Osteoblast (primary cell): ENCODE measurements at regions not wholly inside any gene's neighbourhood (a gene's known extent, or its start where the extent isn't known, plus 50 kb on each side); places are given as distances from the start of the nearest gene placed in this dataset.

ENCODE experiments used
- DNase-seq: peaks from one replicate; pipeline ENCODE4 v3.0.0; 2011; ENCODE audit warnings: low spot score, mixed read lengths; ENCODE audit not compliant: insufficient read length; ENCODE audit errors: missing footprints
- H2AFZ ChIP-seq: 2 replicates; pipeline ENCODE4 v1.6.0; 2011; ENCODE audit warnings: mild to moderate bottlenecking, low read length
- H3K27ac ChIP-seq: 2 replicates; pipeline ENCODE4 v1.5.1; 2011; ENCODE audit warnings: mild to moderate bottlenecking, low read depth, low read length, moderate library complexity
- H3K27me3 ChIP-seq: 2 replicates; pipeline ENCODE4 v1.6.0; 2012; ENCODE audit warnings: mild to moderate bottlenecking, control low read depth, inconsistent platforms, low read length, moderate library complexity; ENCODE audit not compliant: insufficient read depth
- H3K36me3 ChIP-seq: 2 replicates; pipeline ENCODE4 v1.5.1; 2011; ENCODE audit warnings: mild to moderate bottlenecking, low read length, control low read depth, moderate library complexity; ENCODE audit not compliant: insufficient read depth
- H3K4me1 ChIP-seq: 2 replicates; pipeline ENCODE4 v1.5.1; 2011; ENCODE audit warnings: mild to moderate bottlenecking, low read length, control low read depth, moderate library complexity; ENCODE audit not compliant: insufficient read depth
- H3K4me2 ChIP-seq: 2 replicates; pipeline ENCODE4 v1.6.0; 2011; ENCODE audit warnings: mild to moderate bottlenecking, low read length; ENCODE audit not compliant: insufficient read depth
- H3K4me3 ChIP-seq: fragments of 200-600 bp; sonication (generic); 3 replicates; pipeline ENCODE4 v1.5.1; 2012; ENCODE audit warnings: mild to moderate bottlenecking, low read length, inconsistent platforms; ENCODE audit not compliant: insufficient read depth
- H3K79me2 ChIP-seq: 2 replicates; pipeline ENCODE4 v1.6.0; 2012; ENCODE audit warnings: mild to moderate bottlenecking, low read length, control low read depth, inconsistent platforms; ENCODE audit not compliant: insufficient read depth
- H3K9me3 ChIP-seq: 2 replicates; pipeline ENCODE4 v1.5.1; 2011; ENCODE audit warnings: low read depth, low read length, control low read depth
- H4K20me1 ChIP-seq: 2 replicates; pipeline ENCODE4 v1.6.0; 2012; ENCODE audit warnings: mild to moderate bottlenecking, low read length, control low read depth; ENCODE audit not compliant: insufficient read depth
- CTCF ChIP-seq: IDR thresholded peaks from 2 replicates; pipeline ENCODE4 v1.5.1; 2011; ENCODE audit warnings: mild to moderate bottlenecking, low read depth, low read length, moderate library complexity; ENCODE audit errors: extremely low read depth

- DNase-seq: no peak
- Histone ChIP-seq H3K36me3 (no peaks in the 10 kb centered on the region), H3K4me2 (no peak overlapping the region), H4K20me1 (no peaks in the 10 kb centered on the region), H3K9me3 (no peaks in the 10 kb centered on the region), H2AFZ (no peak overlapping the region), H3K27me3 (no peaks in the 10 kb centered on the region), H3K4me3 (no peak overlapping the region), H3K4me1 (peaks cover 7% of the 10 kb centered on the region), H3K79me2 (no peaks in the 10 kb centered on the region), H3K27ac (no peak overlapping the region)
- no peak for TF ChIP-seq CTCF
Measured at GRCh38 chr5:147095740-147096139, 139.1 kb upstream of the STK32A start.

- H3K27me3 ChIP-seq: no peaks in the 10 kb centered on the region
- H3K79me2 ChIP-seq: no peaks in the 10 kb centered on the region
- H3K4me1 ChIP-seq: peaks cover 7% of the 10 kb centered on the region
- H2AFZ ChIP-seq: peak overlapping the region; percentile 36
- no peak overlapping the region for H3K4me3 ChIP-seq
- no peaks in the 10 kb centered on the region for H3K9me3 ChIP-seq
- H3K27ac ChIP-seq: no peak overlapping the region
- no peaks in the 10 kb centered on the region for H3K36me3 ChIP-seq
- H3K4me2 ChIP-seq: peak overlapping the region; percentile 14
- peak; percentile 53 for TF ChIP-seq CTCF
- H4K20me1 ChIP-seq: no peaks in the 10 kb centered on the region
- peak; percentile 44 for DNase-seq
Measured at GRCh38 chr5:147098233-147098790, 136.5 kb upstream of the STK32A start.

- Histone ChIP-seq H2AFZ (no peak overlapping the region), H3K27ac (no peak overlapping the region), H4K20me1 (no peaks in the 10 kb centered on the region), H3K4me3 (no peak overlapping the region), H3K4me2 (no peak overlapping the region), H3K4me1 (peaks cover 7% of the 10 kb centered on the region), H3K9me3 (no peaks in the 10 kb centered on the region), H3K27me3 (no peaks in the 10 kb centered on the region), H3K36me3 (no peaks in the 10 kb centered on the region), H3K79me2 (no peaks in the 10 kb centered on the region)
- DNase-seq: no peak
- TF ChIP-seq CTCF: no peak
Measured at GRCh38 chr5:147101659-147102369, 133.0 kb upstream of the STK32A start.

- Histone ChIP-seq H4K20me1 (no peaks in the 10 kb centered on the region), H2AFZ (no peak overlapping the region), H3K4me1 (no peaks in the 10 kb centered on the region), H3K4me2 (no peak overlapping the region), H3K4me3 (no peak overlapping the region), H3K36me3 (no peaks in the 10 kb centered on the region), H3K27me3 (no peaks in the 10 kb centered on the region), H3K27ac (no peak overlapping the region), H3K79me2 (no peaks in the 10 kb centered on the region), H3K9me3 (no peaks in the 10 kb centered on the region)
- DNase-seq: no peak
- no peak for TF ChIP-seq CTCF
Measured at GRCh38 chr5:147112899-147113298, 121.9 kb upstream of the STK32A start.
